Adrenal gland (tissue), 9 donors: ENCODE measurements at regions not wholly inside any gene's neighbourhood (a gene's known extent, or its start where the extent isn't known, plus 50 kb on each side); places are given as distances from the start of the nearest gene placed in this dataset.

Experiments used
- DNase-seq, 7 donors: peaks; one replicate each; pipeline ENCODE4 v3.0.0-alpha.2; 2019 to 2020
- H3K27ac ChIP-seq, 5 donors: fragments of 200-600 bp; sonication (generic) in 4 of 5; 1 replicate in 3 of 5; 2 replicates in 2 of 5; pipeline versions ENCODE4 v1.5.1 to v1.8.0; 2016 to 2020; ENCODE audit warnings: mild to moderate bottlenecking in 1 of 5
- H3K27me3 ChIP-seq: fragments of 200-600 bp; 2 replicates; pipeline ENCODE4 v1.8.0; 2021
- H3K36me3 ChIP-seq, 2 donors: fragments of 200-600 bp; replicated peaks in 1 of 2; 1 replicate in 1 of 2; 2 replicates in 1 of 2; pipeline versions ENCODE4 v1.5.1 to v1.8.0; 2018 to 2022
- H3K4me1 ChIP-seq, 2 donors: fragments of 200-600 bp; replicated peaks in 1 of 2; 1 replicate in 1 of 2; 2 replicates in 1 of 2; pipeline versions ENCODE4 v1.5.1 to v1.8.0; 2018 to 2021
- H3K4me3 ChIP-seq, 4 donors: fragments of 200-600 bp; sonication (generic) in 3 of 4; one replicate each; pipeline ENCODE4 v1.5.1; 2016 to 2018
- H3K9me3 ChIP-seq, 3 donors: fragments of 200-600 bp; sonication (generic) in 1 of 3; replicated peaks in 1 of 3; 1 replicate in 2 of 3; 2 replicates in 1 of 3; pipeline versions ENCODE4 v1.5.1 to v1.8.0; 2016 to 2021
- POLR2A ChIP-seq, 2 donors: fragments of 450-650 bp; IDR thresholded peaks; one replicate each; pipeline ENCODE4 v1.6.1; 2017; ENCODE audit warnings: antibody characterized with exemption in 2 of 2, mild to moderate bottlenecking in 2 of 2, moderate library complexity in 1 of 2
- WGBS, 4 donors: extraction: QIAGEN DNeasy Blood & Tissue Kit in 2 of 4; methylation state at CpG; one replicate each; pipeline versions ENCODE4 v1.1.5 to v1.1.7; 2013 to 2017; 5-methylcytosine and 5-hydroxymethylcytosine counted together
- intact Hi-C, 2 donors: fragments of 100-400 bp; cut with DNase I; formaldehyde crosslinking; loops; one replicate each; pipeline versions ENCODE4 v1.14.1 to v1.15.0; 2022 to 2023
- TF ChIP-seq, protein P1 (sequence below), 6 experiments: fragments of 450-650 bp in 4 of 6; fragments of 200-600 bp in 2 of 6; sonication (generic) in 1 of 6; IDR thresholded peaks; 1 replicate in 5 of 6; 2 replicates in 1 of 6; pipeline versions ENCODE4 v1.5.1 to v1.8.0; 2016 to 2021; ENCODE audit warnings: antibody characterized with exemption in 6 of 6, mild to moderate bottlenecking in 2 of 6, moderate library complexity in 1 of 6
- donor health status: healthy with polysubstance abuse.
- donor health status: Bipolar disorder and iron deficiency.
- donor health status: DM: yes; HTN: yes; CAD: no.
- donor health status: DM: no; HTN: no; CAD: no.
- donor health status: DM: no; HTN: no; CAD: no.

DNA sequence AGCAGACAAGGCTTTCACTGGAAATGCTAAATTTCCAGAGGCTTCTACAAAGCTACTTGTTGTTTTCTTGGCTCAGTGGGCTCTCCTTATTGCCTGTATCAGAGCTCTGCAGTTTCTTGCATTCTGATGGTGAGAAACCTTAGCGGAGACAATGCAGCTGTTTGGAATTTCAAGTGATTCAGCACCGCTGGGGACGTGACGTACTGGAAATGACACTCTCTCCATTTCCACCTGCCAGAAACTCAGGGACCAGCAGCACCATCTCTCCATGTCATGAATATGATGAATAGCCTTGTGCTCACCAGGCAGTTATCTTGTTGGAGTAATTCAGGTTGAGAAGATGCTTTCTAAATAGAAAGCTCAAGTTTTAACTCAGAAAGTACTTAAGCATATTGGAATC lies 497.2 kb upstream of the DEPDC1 start:
- Histone ChIP-seq H3K9me3 (no peaks in the 10 kb centered on the region), H3K4me1 (no peaks in the 10 kb centered on the region), H3K4me3 (no peak overlapping the region), H3K27ac (no peak overlapping the region), H3K36me3 (no peaks in the 10 kb centered on the region), H3K27me3 (no peaks in the 10 kb centered on the region)
- DNase-seq, result no peak
- 72 to 89% (median 80%) methylated on average over 3 to 4 of the region's 4 CpGs for WGBS, 4 donors
- no peak for TF ChIP-seq POLR2A (IDR thresholded peaks at IDR 0.05)
- TF ChIP-seq, protein P1, sequence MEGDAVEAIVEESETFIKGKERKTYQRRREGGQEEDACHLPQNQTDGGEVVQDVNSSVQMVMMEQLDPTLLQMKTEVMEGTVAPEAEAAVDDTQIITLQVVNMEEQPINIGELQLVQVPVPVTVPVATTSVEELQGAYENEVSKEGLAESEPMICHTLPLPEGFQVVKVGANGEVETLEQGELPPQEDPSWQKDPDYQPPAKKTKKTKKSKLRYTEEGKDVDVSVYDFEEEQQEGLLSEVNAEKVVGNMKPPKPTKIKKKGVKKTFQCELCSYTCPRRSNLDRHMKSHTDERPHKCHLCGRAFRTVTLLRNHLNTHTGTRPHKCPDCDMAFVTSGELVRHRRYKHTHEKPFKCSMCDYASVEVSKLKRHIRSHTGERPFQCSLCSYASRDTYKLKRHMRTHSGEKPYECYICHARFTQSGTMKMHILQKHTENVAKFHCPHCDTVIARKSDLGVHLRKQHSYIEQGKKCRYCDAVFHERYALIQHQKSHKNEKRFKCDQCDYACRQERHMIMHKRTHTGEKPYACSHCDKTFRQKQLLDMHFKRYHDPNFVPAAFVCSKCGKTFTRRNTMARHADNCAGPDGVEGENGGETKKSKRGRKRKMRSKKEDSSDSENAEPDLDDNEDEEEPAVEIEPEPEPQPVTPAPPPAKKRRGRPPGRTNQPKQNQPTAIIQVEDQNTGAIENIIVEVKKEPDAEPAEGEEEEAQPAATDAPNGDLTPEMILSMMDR (IDR thresholded peaks at IDR 0.05), result no peak
- intact Hi-C loops, result no loop called here

DNA sequence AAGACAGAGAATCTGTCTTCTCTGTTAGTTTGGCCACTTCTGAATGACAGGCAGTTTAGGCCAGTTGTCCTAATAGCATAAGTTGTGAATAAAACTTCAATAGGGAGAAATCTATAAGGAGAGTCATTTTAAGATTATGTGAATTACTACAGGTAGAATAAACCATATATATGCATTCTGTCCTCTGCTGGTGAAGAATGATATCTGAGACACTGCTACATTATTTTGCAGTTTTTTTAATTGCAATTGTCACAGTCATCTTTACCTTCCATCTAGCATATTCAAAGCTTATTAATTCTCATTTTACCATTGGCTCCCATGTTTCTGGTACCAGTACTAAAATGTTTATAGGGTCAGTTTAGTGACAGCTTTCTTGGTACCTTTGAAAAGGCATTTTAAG lies 519.6 kb upstream of the DEPDC1 start:
- intact Hi-C loops, result no loop called here
- TF ChIP-seq, protein P1 (IDR thresholded peaks at IDR 0.05), result no peak
- TF ChIP-seq POLR2A (IDR thresholded peaks at IDR 0.05), result no peak
- no peaks in the 10 kb centered on the region for H3K27me3 ChIP-seq

DNA sequence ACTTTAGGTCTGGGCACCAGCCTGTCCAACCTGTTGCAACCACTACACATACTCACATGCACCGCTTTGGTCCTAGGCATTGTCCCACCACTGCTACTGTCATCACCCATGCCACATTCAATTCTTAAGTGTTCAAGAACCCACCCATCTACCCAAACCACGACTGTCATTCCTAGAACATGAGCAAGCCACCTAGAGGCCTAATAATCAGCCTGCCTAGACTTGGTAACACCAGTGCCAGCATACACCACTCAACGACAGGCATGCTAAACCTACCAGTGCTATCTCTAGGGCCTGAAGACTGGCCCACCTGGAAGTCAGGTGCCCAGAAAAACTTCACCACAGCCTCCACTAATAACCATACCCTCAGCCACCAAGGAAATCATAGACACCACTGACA lies 532.8 kb upstream of the DEPDC1 start:
- TF ChIP-seq, protein P1 (IDR thresholded peaks at IDR 0.05), result no peak
- TF ChIP-seq POLR2A (IDR thresholded peaks at IDR 0.05), result no peak
- no peak overlapping the region for H3K4me3 ChIP-seq
- 74 to 80% (median 76%) methylated on average over 2 to 3 of the region's 3 CpGs for WGBS, 4 donors

More for the DNA sequence above, 519.6 kb upstream of the DEPDC1 start:
- Histone ChIP-seq H3K36me3 (no peaks in the 10 kb centered on the region), H3K4me1 (no peaks in the 10 kb centered on the region), H3K27ac (no peak overlapping the region), H3K9me3 (no peaks in the 10 kb centered on the region), H3K4me3 (no peak overlapping the region)
- DNase-seq, result no peak

GRCh38 chr1:69038379-69038778 lies 529.3 kb upstream of the LRRC7 start:
- no peaks in the 10 kb centered on the region for H3K36me3 ChIP-seq
- TF ChIP-seq, protein P1 (IDR thresholded peaks at IDR 0.05), result no peak
- no peak for TF ChIP-seq POLR2A (IDR thresholded peaks at IDR 0.05)
- H3K4me1 ChIP-seq, result no peaks in the 10 kb centered on the region
- H3K9me3 ChIP-seq, result peaks cover 0 to 6% (median 0%) of the 10 kb centered on the region in 3 donors
- intact Hi-C loops, result no loop called here
- H3K27me3 ChIP-seq, result no peaks in the 10 kb centered on the region
- no peak overlapping the region for H3K27ac ChIP-seq
- no peak overlapping the region for H3K4me3 ChIP-seq
- DNase-seq, result no peak

More for the DNA sequence above, 532.8 kb upstream of the DEPDC1 start:
- Histone ChIP-seq H3K9me3 (peaks cover 0 to 10% (median 0%) of the 10 kb centered on the region in 3 donors), H3K36me3 (no peaks in the 10 kb centered on the region), H3K4me1 (no peaks in the 10 kb centered on the region), H3K27ac (no peak overlapping the region), H3K27me3 (no peaks in the 10 kb centered on the region)
- intact Hi-C loops, result no loop called here
- DNase-seq, result no peak
